Dermis blood vessel endothelial cell (primary cell): ENCODE measurements at regions not wholly inside any gene's neighbourhood (a gene's known extent, or its start where the extent isn't known, plus 50 kb on each side); places are given as distances from the start of the nearest gene placed in this dataset.
"Not testable (repeated sequence)": the region's sequence is repeated elsewhere in the genome, so short reads cannot be mapped to it uniquely, and the experiment has no call there.

Experiments
- DNase-seq: peaks from one replicate; pipeline ENCODE4 v3.0.0; 2010

- DNase-seq: no peak
Observed at GRCh38 chr6:76634695-76635094, 562.2 kb upstream of the IMPG1 start.

GRCh38 chr6:76633259-76633658 is 560.8 kb upstream of the IMPG1 start:
- DNase-seq: no peak

GRCh38 chr6:76631622-76632021 is 559.2 kb upstream of the IMPG1 start:
- DNase-seq: no peak

- no peak for DNase-seq
Observed at GRCh38 chr6:76615395-76615794, 542.9 kb upstream of the IMPG1 start.

- DNase-seq: no peak
Observed at GRCh38 chr6:76612954-76613353, 540.5 kb upstream of the IMPG1 start.

GRCh38 chr6:76609160-76609559 is 536.7 kb upstream of the IMPG1 start:
- DNase-seq: no peak

- DNase-seq: no peak
Observed at GRCh38 chr6:76594109-76594508, 521.6 kb upstream of the IMPG1 start.

GRCh38 chr6:76593668-76594067 is 521.2 kb upstream of the IMPG1 start:
- DNase-seq: no peak

- DNase-seq: no peak
Observed at GRCh38 chr6:76592566-76592965, 520.1 kb upstream of the IMPG1 start.

GRCh38 chr6:76587271-76587670 is 514.8 kb upstream of the IMPG1 start:
- no peak for DNase-seq

GRCh38 chr6:76584121-76584520 is 511.7 kb upstream of the IMPG1 start:
- no peak for DNase-seq

GRCh38 chr6:76578746-76579145 is 506.3 kb upstream of the IMPG1 start:
- DNase-seq: no peak

- DNase-seq: no peak
Observed at GRCh38 chr6:76574746-76575145, 502.3 kb upstream of the IMPG1 start.

GRCh38 chr6:76565932-76566331 is 493.5 kb upstream of the IMPG1 start:
- no peak for DNase-seq

GRCh38 chr6:76562371-76562770 is 489.9 kb upstream of the IMPG1 start:
- not testable (repeated sequence) for DNase-seq

GRCh38 chr6:76560851-76561755 is 488.6 kb upstream of the IMPG1 start:
- DNase-seq: not testable (repeated sequence)

GRCh38 chr6:76553256-76553655 is 480.8 kb upstream of the IMPG1 start:
- no peak for DNase-seq

GRCh38 chr6:76552268-76552667 is 479.8 kb upstream of the IMPG1 start:
- no peak for DNase-seq

- no peak for DNase-seq
Observed at GRCh38 chr6:76533661-76534060, 461.2 kb upstream of the IMPG1 start.

- DNase-seq: no peak
Observed at GRCh38 chr6:76532647-76533046, 460.2 kb upstream of the IMPG1 start.

- no peak for DNase-seq
Observed at GRCh38 chr6:76518443-76518842, 446.0 kb upstream of the IMPG1 start.

GRCh38 chr6:76516924-76517323 is 444.5 kb upstream of the IMPG1 start:
- no peak for DNase-seq

- DNase-seq: no peak
Observed at GRCh38 chr6:76510489-76510888, 438.0 kb upstream of the IMPG1 start.

GRCh38 chr6:76509397-76509796 is 436.9 kb upstream of the IMPG1 start:
- DNase-seq: no peak

- no peak for DNase-seq
Observed at GRCh38 chr6:76506808-76507207, 434.3 kb upstream of the IMPG1 start.
